H1 (cell line): ENCODE measurements at regions not wholly inside any gene's neighbourhood (a gene's known extent, or its start where the extent isn't known, plus 50 kb on each side); places are given as distances from the start of the nearest gene placed in this dataset.

Experiments used
- CTCF ChIA-PET: fragments of 300-600 bp; sonication (Branson Sonifier 250); formaldehyde crosslinking; loops from one replicate; lab custom pipeline; 2021; ENCODE audit not compliant: partially characterized antibody; lab: Charles Lee
- POLR2A ChIA-PET: fragments of 300-600 bp; sonication (Branson Sonifier 250); formaldehyde crosslinking; loops from one replicate; lab custom pipeline; 2021; ENCODE audit warnings: inconsistent platforms; ENCODE audit not compliant: partially characterized antibody; lab: Charles Lee
- DNase-seq, 2 experiments: peaks; one replicate each; pipeline versions ENCODE4 v3.0.0 to v3.0.0-alpha.2; 2010 to 2022; ENCODE audit warnings: low spot score in 2 of 2, low read depth in 1 of 2, mixed read lengths in 1 of 2
- FAIRE-seq: peaks from 2 replicates; lab custom pipeline; 2011; peaks lifted over from hg19 to GRCh38; lab: Jason Lieb, UNC
- H2AFZ ChIP-seq: 2 replicates; pipeline ENCODE4 v1.8.1; 2012; ENCODE audit warnings: low read length, inconsistent platforms
- H2AK5ac ChIP-seq: 2 replicates; pipeline ENCODE4 v1.6.1; 2013; ENCODE audit warnings: low read depth, low read length
- H2BK120ac ChIP-seq: replicated peaks from 2 replicates; pipeline ENCODE3; 2013; ENCODE audit warnings: low read depth, low read length, inconsistent platforms
- H2BK12ac ChIP-seq: 2 replicates; pipeline ENCODE4 v1.6.1; 2013; ENCODE audit warnings: low read depth, low read length
- H2BK15ac ChIP-seq: 2 replicates; pipeline ENCODE4 v1.6.1; 2013; ENCODE audit warnings: low read length
- H2BK20ac ChIP-seq: 2 replicates; pipeline ENCODE4 v1.6.1; 2013; ENCODE audit warnings: low read length
- H2BK5ac ChIP-seq: 2 replicates; pipeline ENCODE4 v1.6.1; 2013; ENCODE audit warnings: low read depth, low read length
- H3K14ac ChIP-seq: 2 replicates; pipeline ENCODE4 v1.6.1; 2013; ENCODE audit warnings: inconsistent platforms; ENCODE audit not compliant: insufficient read length
- H3K18ac ChIP-seq: 2 replicates; pipeline ENCODE4 v1.6.1; 2013; ENCODE audit warnings: low read length; ENCODE audit errors: extremely low read depth
- H3K23ac ChIP-seq: 2 replicates; pipeline ENCODE4 v1.6.1; 2013; ENCODE audit warnings: inconsistent platforms; ENCODE audit not compliant: insufficient read length
- H3K23me2 ChIP-seq: 2 replicates; pipeline ENCODE4 v1.6.1; 2013; ENCODE audit warnings: low read depth, low read length
- H3K27ac ChIP-seq: 2 replicates; pipeline ENCODE4 v1.6.1; 2011; ENCODE audit warnings: low read depth, low read length, inconsistent platforms
- H3K27me3 ChIP-seq, 4 experiments: replicated peaks in 1 of 4; 1 replicate in 1 of 4; 2 replicates in 3 of 4; pipeline versions ENCODE4 v1.6.1 to v1.8.1; 2011 to 2013; ENCODE audit warnings: low read length in 3 of 4, mild to moderate bottlenecking in 3 of 4, inconsistent platforms in 2 of 4, mixed read lengths in 2 of 4, moderate library complexity in 1 of 4; ENCODE audit not compliant: control insufficient read depth in 3 of 4, insufficient read depth in 3 of 4; ENCODE audit errors: extremely low read depth in 1 of 4
- H3K36me3 ChIP-seq, 4 experiments: 2 replicates each; pipeline versions ENCODE4 v1.6.1 to v1.8.1; 2011 to 2013; ENCODE audit warnings: mild to moderate bottlenecking in 4 of 4, low read length in 3 of 4, moderate library complexity in 2 of 4, control low read depth in 1 of 4, inconsistent platforms in 1 of 4; ENCODE audit not compliant: insufficient read depth in 4 of 4, control insufficient read depth in 2 of 4
- H3K4ac ChIP-seq: replicated peaks from 2 replicates; pipeline ENCODE3; 2013; ENCODE audit warnings: low read length, low read depth, mixed read lengths, inconsistent platforms; ENCODE audit not compliant: insufficient read length
- H3K4me1 ChIP-seq, 4 experiments: replicated peaks in 1 of 4; 1 replicate in 1 of 4; 2 replicates in 3 of 4; pipeline versions ENCODE4 v1.6.1 to v1.8.1; 2011 to 2013; ENCODE audit warnings: low read length in 3 of 4, inconsistent platforms in 2 of 4, mixed read lengths in 1 of 4; ENCODE audit not compliant: insufficient read depth in 4 of 4, control insufficient read depth in 3 of 4
- H3K4me2 ChIP-seq, 2 experiments: 2 replicates each; pipeline versions ENCODE4 v1.6.1 to v1.8.1; 2011 to 2013; ENCODE audit warnings: low read depth in 2 of 2, low read length in 2 of 2, control low read depth in 1 of 2, inconsistent platforms in 1 of 2, mild to moderate bottlenecking in 1 of 2; ENCODE audit not compliant: insufficient read depth in 1 of 2
- H3K4me3 ChIP-seq, 4 experiments: fragments of 200-600, 300-600 bp in 1 of 4; sonication (generic), shearing (Covaris generic), sonication (Bioruptor Twin) in 1 of 4; 2 replicates each; pipeline versions ENCODE4 v1.5.1 to v1.8.1; 2011 to 2016; ENCODE audit warnings: low read length in 4 of 4, low read depth in 3 of 4, control low read depth in 2 of 4, inconsistent platforms in 2 of 4, mild to moderate bottlenecking in 2 of 4, mixed read lengths in 1 of 4, moderate library complexity in 1 of 4; ENCODE audit not compliant: insufficient read depth in 2 of 4; ENCODE audit errors: extremely low read depth in 1 of 4
- H3K56ac ChIP-seq: replicated peaks from 2 replicates; pipeline ENCODE3; 2013; ENCODE audit warnings: low read depth, mild to moderate bottlenecking, mixed read lengths, low read length, inconsistent platforms; ENCODE audit not compliant: insufficient read length
- H3K79me1 ChIP-seq: 2 replicates; pipeline ENCODE4 v1.6.1; 2013; ENCODE audit warnings: low read depth, low read length, control low read depth
- H3K79me2 ChIP-seq, 2 experiments: 2 replicates each; pipeline versions ENCODE4 v1.6.1 to v1.8.1; 2012 to 2013; ENCODE audit warnings: low read length in 2 of 2, mild to moderate bottlenecking in 2 of 2, inconsistent platforms in 1 of 2; ENCODE audit not compliant: insufficient read depth in 2 of 2, control insufficient read depth in 1 of 2
- H3K9ac ChIP-seq, 4 experiments: replicated peaks in 1 of 4; 1 replicate in 1 of 4; 2 replicates in 3 of 4; pipeline versions ENCODE4 v1.6.1 to v1.8.1; 2011 to 2013; ENCODE audit warnings: low read depth in 3 of 4, low read length in 3 of 4, control low read depth in 2 of 4, mild to moderate bottlenecking in 2 of 4, moderate library complexity in 2 of 4, inconsistent platforms in 1 of 4; ENCODE audit errors: extremely low read depth in 1 of 4
- H3K9me3 ChIP-seq, 2 experiments: 2 replicates each; pipeline versions ENCODE4 v1.6.1 to v1.8.1; 2012 to 2013; ENCODE audit warnings: mild to moderate bottlenecking in 2 of 2, moderate library complexity in 2 of 2, control low read depth in 1 of 2, inconsistent platforms in 1 of 2, low read depth in 1 of 2, low read length in 1 of 2, mixed read lengths in 1 of 2; ENCODE audit not compliant: insufficient read depth in 2 of 2
- H4K20me1 ChIP-seq, 2 experiments: replicated peaks in 1 of 2; 2 replicates each; pipeline versions ENCODE3 to v1.8.1; 2011 to 2013; ENCODE audit warnings: inconsistent platforms in 2 of 2, low read length in 2 of 2, mild to moderate bottlenecking in 1 of 2; ENCODE audit not compliant: insufficient read depth in 2 of 2, control insufficient read depth in 1 of 2
- H4K5ac ChIP-seq: 2 replicates; pipeline ENCODE4 v1.6.1; 2013; ENCODE audit warnings: low read length, low read depth, mixed read lengths, inconsistent platforms; ENCODE audit not compliant: insufficient read length
- H4K8ac ChIP-seq: 2 replicates; pipeline ENCODE4 v1.8.0; 2013; ENCODE audit warnings: mild to moderate bottlenecking, moderate library complexity, low read length, inconsistent platforms; ENCODE audit not compliant: insufficient read depth; ENCODE audit errors: extremely low read depth
- H4K91ac ChIP-seq: replicated peaks from 2 replicates; pipeline ENCODE3; 2013; ENCODE audit warnings: low read length, mixed read lengths, inconsistent platforms; ENCODE audit not compliant: insufficient read length
- CEBPB ChIP-seq: IDR thresholded peaks from 2 replicates; pipeline ENCODE4 v1.6.1; 2012; ENCODE audit warnings: low read depth, low read length
- CTBP2 ChIP-seq: IDR thresholded peaks from 2 replicates; pipeline ENCODE4 v1.7.0; 2011; ENCODE audit warnings: borderline replicate concordance, mild to moderate bottlenecking, moderate library complexity, mixed read lengths, low read length; ENCODE audit not compliant: insufficient read depth, insufficient read length
- WGBS, 2 experiments: shearing (Covaris generic) in 1 of 2; methylation state at CpG; one replicate each; pipeline versions ENCODE4 v1.1.6 to v1.1.7; 2013 to 2015; ENCODE audit warnings: low lambda C conversion rate in 2 of 2, mixed read lengths in 2 of 2, inconsistent platforms in 1 of 2, low coverage in 1 of 2, missing lambda C conversion rate in 1 of 2; ENCODE audit not compliant: insufficient replicate concordance in 2 of 2, insufficient coverage in 1 of 2, insufficient read length in 1 of 2; ENCODE audit errors: extremely low coverage in 1 of 2, missing lambda C conversion rate in 1 of 2; 5-methylcytosine and 5-hydroxymethylcytosine counted together

- Histone ChIP-seq H3K9ac (no peak overlapping the region), H3K18ac (peak overlapping the region; percentile 62; the same call in 1 of the 2 replicates), H3K36me3 (no peaks in the 10 kb centered on the region), H3K9me3 (no peaks in the 10 kb centered on the region), H2BK20ac (peak overlapping the region; percentile 94; the same call in 1 of the 2 replicates), H4K5ac (no peak overlapping the region), H2BK5ac (no peak overlapping the region), H3K4ac (no peak overlapping the region), H2BK15ac (peak overlapping the region; percentile 89; the same call in 1 of the 2 replicates), H4K8ac (no peak overlapping the region; the same call in 1 of the 2 replicates), H3K4me1 (peaks cover 1 to 14% (median 9%) of the 10 kb centered on the region in 4 experiments; a peak in 5 of 7 replicates), H3K4me3 (no peak overlapping the region), H3K79me1 (no peaks in the 10 kb centered on the region), H3K56ac (no peak overlapping the region), H2AFZ (no peak overlapping the region), H3K23me2 (no peaks in the 10 kb centered on the region), H3K4me2 (no peak overlapping the region), H3K23ac (no peak overlapping the region), H2BK12ac (peak overlapping the region; percentile 61; the same call in 1 of the 2 replicates), H4K91ac (peak overlapping the region; percentile 73), H2AK5ac (peak overlapping the region; percentile 47; the same call in 1 of the 2 replicates), H3K79me2 (no peaks in the 10 kb centered on the region), H4K20me1 (no peaks in the 10 kb centered on the region), H2BK120ac (peak overlapping the region; percentile 18), H3K27ac (no peak overlapping the region), H3K27me3 (0 out of 7 replicates have a peak, but pooled peaks cover 0 to 2% (median 0%) of the 10 kb centered on the region in 4 experiments), H3K14ac (no peak overlapping the region)
- 81% methylated on average over 7 of the region's 7 CpGs; no CpG with 5 or more reads in 1 of the 2 experiments for WGBS, 2 experiments
- TF ChIP-seq CTBP2 (no peak), CEBPB (peak; percentile 55; the same call in 1 of the 2 replicates)
- DNase-seq (no peak), FAIRE-seq (no peak)
- ChIA-PET CTCF (interaction anchor here (0.6 to 6.1 kb wide), 18 partner anchors 8 to 682 kb away, joined by 3 to 54 read pairs (median 4); no protein-coding TSS in a partner anchor), POLR2A (interaction anchor here (0.7 to 2.5 kb wide), 5 partner anchors 12 to 141 kb away, joined by 4 to 9 read pairs (median 4); no protein-coding TSS in a partner anchor)
Measured at GRCh38 chr2:219702796-219703545, 75.5 kb downstream of the SLC4A3 start.
